ENCODE measurements at regions not wholly inside any gene's neighbourhood (a gene's known extent, or its start where the extent isn't known, plus 50 kb on each side); places are given as distances from the start of the nearest gene placed in this dataset.

- no peak overlapping the region for H3K9ac ChIP-seq (ENCODE audit: low read depth in 1 of 2, low read length in 2 of 2)
- no peaks in the 10 kb centered on the region for H3K4me1 ChIP-seq (ENCODE audit: control insufficient read depth in 4 of 4, insufficient read depth in 4 of 4, low read length in 3 of 4)
- TF ChIP-seq, protein P1, sequence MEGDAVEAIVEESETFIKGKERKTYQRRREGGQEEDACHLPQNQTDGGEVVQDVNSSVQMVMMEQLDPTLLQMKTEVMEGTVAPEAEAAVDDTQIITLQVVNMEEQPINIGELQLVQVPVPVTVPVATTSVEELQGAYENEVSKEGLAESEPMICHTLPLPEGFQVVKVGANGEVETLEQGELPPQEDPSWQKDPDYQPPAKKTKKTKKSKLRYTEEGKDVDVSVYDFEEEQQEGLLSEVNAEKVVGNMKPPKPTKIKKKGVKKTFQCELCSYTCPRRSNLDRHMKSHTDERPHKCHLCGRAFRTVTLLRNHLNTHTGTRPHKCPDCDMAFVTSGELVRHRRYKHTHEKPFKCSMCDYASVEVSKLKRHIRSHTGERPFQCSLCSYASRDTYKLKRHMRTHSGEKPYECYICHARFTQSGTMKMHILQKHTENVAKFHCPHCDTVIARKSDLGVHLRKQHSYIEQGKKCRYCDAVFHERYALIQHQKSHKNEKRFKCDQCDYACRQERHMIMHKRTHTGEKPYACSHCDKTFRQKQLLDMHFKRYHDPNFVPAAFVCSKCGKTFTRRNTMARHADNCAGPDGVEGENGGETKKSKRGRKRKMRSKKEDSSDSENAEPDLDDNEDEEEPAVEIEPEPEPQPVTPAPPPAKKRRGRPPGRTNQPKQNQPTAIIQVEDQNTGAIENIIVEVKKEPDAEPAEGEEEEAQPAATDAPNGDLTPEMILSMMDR (IDR thresholded peaks at IDR 0.05; ENCODE audit: low read depth, low read length, missing input control): no peak
- TF ChIP-seq FOXA2 (IDR thresholded peaks at IDR 0.05) (no peak), GABPA (IDR thresholded peaks at IDR 0.05 in 1 of 2, conservative IDR thresholded peaks at IDR 0.05 in 1 of 2) (no peak), RAD21 (IDR thresholded peaks at IDR 0.05) (no peak), ATF3 (IDR thresholded peaks at IDR 0.05) (no peak), RXRA (IDR thresholded peaks at IDR 0.05) (no peak), REST (IDR thresholded peaks at IDR 0.05) (no peak), JUND (IDR thresholded peaks at IDR 0.05) (no peak), HNF4G (IDR thresholded peaks at IDR 0.05) (no peak), MAX (IDR thresholded peaks at IDR 0.05) (no peak), HNF4A (conservative IDR thresholded peaks at IDR 0.05) (no peak)
- no peaks in the 10 kb centered on the region for H3K27me3 ChIP-seq (ENCODE audit: control insufficient read depth in 4 of 4, insufficient read depth in 4 of 4, low read length in 3 of 4)
- no peak for DNase-seq (ENCODE audit: low spot score)
- H3K9me3 ChIP-seq (ENCODE audit: control insufficient read depth in 4 of 4, low read length in 3 of 4): no peaks in the 10 kb centered on the region
- no peak overlapping the region for H3K27ac ChIP-seq (ENCODE audit: low read depth in 1 of 2, low read length in 2 of 2)
- H3K4me3 ChIP-seq (ENCODE audit: low read depth in 1 of 3, low read length in 3 of 3): no peak overlapping the region
- no peaks in the 10 kb centered on the region for H3K36me3 ChIP-seq (ENCODE audit: control insufficient read depth in 4 of 4, insufficient read depth in 3 of 4, low read depth in 1 of 4, low read length in 3 of 4)
- 93% methylated on average over 3 of the region's 3 CpGs for WGBS
Measured at GRCh38 chr5:124962111-124962510, 215.7 kb upstream of the ZNF608 start.

GRCh38 chr5:124962735-124963134, 216.3 kb upstream of the ZNF608 start:
- Histone ChIP-seq H3K27ac (ENCODE audit: low read depth in 1 of 2, low read length in 2 of 2) (no peak overlapping the region), H3K9me3 (ENCODE audit: control insufficient read depth in 4 of 4, low read length in 3 of 4) (no peaks in the 10 kb centered on the region), H3K4me3 (ENCODE audit: low read depth in 1 of 3, low read length in 3 of 3) (no peak overlapping the region), H3K9ac (ENCODE audit: low read depth in 1 of 2, low read length in 2 of 2) (no peak overlapping the region), H3K27me3 (ENCODE audit: control insufficient read depth in 4 of 4, insufficient read depth in 4 of 4, low read length in 3 of 4) (no peaks in the 10 kb centered on the region), H3K4me1 (ENCODE audit: control insufficient read depth in 4 of 4, insufficient read depth in 4 of 4, low read length in 3 of 4) (no peaks in the 10 kb centered on the region), H3K36me3 (ENCODE audit: control insufficient read depth in 4 of 4, insufficient read depth in 3 of 4, low read depth in 1 of 4, low read length in 3 of 4) (no peaks in the 10 kb centered on the region)
- TF ChIP-seq TAF1 (conservative IDR thresholded peaks at IDR 0.05): no peak
- TF ChIP-seq, protein P2, sequence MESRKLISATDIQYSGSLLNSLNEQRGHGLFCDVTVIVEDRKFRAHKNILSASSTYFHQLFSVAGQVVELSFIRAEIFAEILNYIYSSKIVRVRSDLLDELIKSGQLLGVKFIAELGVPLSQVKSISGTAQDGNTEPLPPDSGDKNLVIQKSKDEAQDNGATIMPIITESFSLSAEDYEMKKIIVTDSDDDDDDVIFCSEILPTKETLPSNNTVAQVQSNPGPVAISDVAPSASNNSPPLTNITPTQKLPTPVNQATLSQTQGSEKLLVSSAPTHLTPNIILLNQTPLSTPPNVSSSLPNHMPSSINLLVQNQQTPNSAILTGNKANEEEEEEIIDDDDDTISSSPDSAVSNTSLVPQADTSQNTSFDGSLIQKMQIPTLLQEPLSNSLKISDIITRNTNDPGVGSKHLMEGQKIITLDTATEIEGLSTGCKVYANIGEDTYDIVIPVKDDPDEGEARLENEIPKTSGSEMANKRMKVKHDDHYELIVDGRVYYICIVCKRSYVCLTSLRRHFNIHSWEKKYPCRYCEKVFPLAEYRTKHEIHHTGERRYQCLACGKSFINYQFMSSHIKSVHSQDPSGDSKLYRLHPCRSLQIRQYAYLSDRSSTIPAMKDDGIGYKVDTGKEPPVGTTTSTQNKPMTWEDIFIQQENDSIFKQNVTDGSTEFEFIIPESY (IDR thresholded peaks at IDR 0.05): no peak
- TF ChIP-seq REST (IDR thresholded peaks at IDR 0.05): no peak
- TF ChIP-seq EGR1 (IDR thresholded peaks at IDR 0.05; ENCODE audit: low read depth in 2 of 2): no peak
- TF ChIP-seq FOXA1 (IDR thresholded peaks at IDR 0.05): no peak
- TF ChIP-seq, protein P1 (IDR thresholded peaks at IDR 0.05; ENCODE audit: low read depth, low read length, missing input control): no peak
- TF ChIP-seq GABPA (IDR thresholded peaks at IDR 0.05 in 1 of 2, conservative IDR thresholded peaks at IDR 0.05 in 1 of 2): no peak
- no peak for TF ChIP-seq HNF4A (conservative IDR thresholded peaks at IDR 0.05)
- TF ChIP-seq YY1 (IDR thresholded peaks at IDR 0.05): no peak
- TF ChIP-seq ATF3 (IDR thresholded peaks at IDR 0.05): no peak
- no peak for TF ChIP-seq MAX (IDR thresholded peaks at IDR 0.05)
- no peak for TF ChIP-seq RAD21 (IDR thresholded peaks at IDR 0.05)
- TF ChIP-seq HNF4G (IDR thresholded peaks at IDR 0.05): no peak
- TF ChIP-seq JUND (IDR thresholded peaks at IDR 0.05): no peak
- TF ChIP-seq RXRA (IDR thresholded peaks at IDR 0.05): no peak
- no peak for DNase-seq (ENCODE audit: low spot score)
- 91% methylated on average over 6 of the region's 6 CpGs for WGBS

Measured in liver (tissue), 8 donors.